ENCODE measurements at regions not wholly inside any gene's neighbourhood (a gene's known extent, or its start where the extent isn't known, plus 50 kb on each side); places are given as distances from the start of the nearest gene placed in this dataset.
"Not testable (repeated sequence)": the region's sequence is repeated elsewhere in the genome, so short reads cannot be mapped to it uniquely, and the experiment has no call there.

GRCh38 chr12:25615119-25615518, 62.0 kb upstream of the LMNTD1 start:
- no peak for DNase-seq

GRCh38 chr12:25616286-25616685, 63.2 kb upstream of the LMNTD1 start:
- DNase-seq = no peak

GRCh38 chr12:25617991-25618390, 64.9 kb upstream of the LMNTD1 start:
- no peak for DNase-seq

GRCh38 chr12:25623816-25624215, 70.7 kb upstream of the LMNTD1 start:
- no peak for DNase-seq

- DNase-seq = no peak
Measured at GRCh38 chr12:25625146-25625545, 72.1 kb upstream of the LMNTD1 start.

- DNase-seq = no peak
Measured at GRCh38 chr12:25629341-25629740, 76.3 kb upstream of the LMNTD1 start.

GRCh38 chr12:25630735-25631515, 77.8 kb upstream of the LMNTD1 start:
- DNase-seq = not testable (repeated sequence)

- not testable (repeated sequence) for DNase-seq
Measured at GRCh38 chr12:25633149-25633548, 80.1 kb upstream of the LMNTD1 start.

GRCh38 chr12:25637752-25638151, 84.7 kb upstream of the LMNTD1 start:
- DNase-seq = no peak

GRCh38 chr12:25639406-25639805, 86.3 kb upstream of the LMNTD1 start:
- DNase-seq = no peak

GRCh38 chr12:25644979-25645378, 91.9 kb upstream of the LMNTD1 start:
- DNase-seq = no peak

GRCh38 chr12:25645427-25645826, 92.3 kb upstream of the LMNTD1 start:
- no peak for DNase-seq

- no peak for DNase-seq
Measured at GRCh38 chr12:25651931-25652330, 98.8 kb upstream of the LMNTD1 start.

GRCh38 chr12:25652371-25652770, 99.3 kb upstream of the LMNTD1 start:
- no peak for DNase-seq

- DNase-seq = no peak
Measured at GRCh38 chr12:25653487-25654175, 100.5 kb upstream of the LMNTD1 start.

- DNase-seq = no peak
Measured at GRCh38 chr12:25655702-25656101, 102.6 kb upstream of the LMNTD1 start.

GRCh38 chr12:25659621-25660020, 106.5 kb upstream of the LMNTD1 start:
- no peak for DNase-seq

- DNase-seq = no peak
Measured at GRCh38 chr12:25670076-25671055, 117.3 kb upstream of the LMNTD1 start.

- DNase-seq = no peak
Measured at GRCh38 chr12:25675808-25676207, 122.7 kb upstream of the LMNTD1 start.

- DNase-seq = no peak
Measured at GRCh38 chr12:25677232-25677937, 124.3 kb upstream of the LMNTD1 start.

GRCh38 chr12:25681580-25681979, 128.5 kb upstream of the LMNTD1 start:
- no peak for DNase-seq

GRCh38 chr12:25682421-25682820, 129.3 kb upstream of the LMNTD1 start:
- no peak for DNase-seq

GRCh38 chr12:25684070-25684469, 131.0 kb upstream of the LMNTD1 start:
- no peak for DNase-seq
